A673 (cell line): ENCODE measurements at regions not wholly inside any gene's neighbourhood (a gene's known extent, or its start where the extent isn't known, plus 50 kb on each side); places are given as distances from the start of the nearest gene placed in this dataset.

Source experiments
- CTCF ChIP-seq: fragments of 300-800, 200-600 bp; sonication (generic); conservative IDR thresholded peaks from 2 replicates; pipeline ENCODE4 v1.5.1; 2017; ENCODE audit warnings: low read depth, mild to moderate bottlenecking, antibody characterized with exemption, low read length, moderate library complexity, mixed read lengths
- EZH2 ChIP-seq: fragments of 200-600 bp; sonication (generic); IDR thresholded peaks from 2 replicates; pipeline ENCODE4 v1.6.1; 2017; ENCODE audit warnings: borderline replicate concordance, low read depth, mild to moderate bottlenecking, mixed read lengths, antibody characterized with exemption, low read length; ENCODE audit not compliant: poor library complexity, severe bottlenecking

- no peak for TF ChIP-seq CTCF
- TF ChIP-seq EZH2 = no peak
Measured at GRCh38 chrX:40182615-40183014, 84.9 kb upstream of the BCOR start.
